Ishikawa (cell line): ENCODE measurements at regions not wholly inside any gene's neighbourhood (a gene's known extent, or its start where the extent isn't known, plus 50 kb on each side); places are given as distances from the start of the nearest gene placed in this dataset.
A peak's percentile ranks its signal among the peaks of the same experiment; 100 is the strongest.

Source experiments
- CEBPB ChIP-seq: IDR thresholded peaks from 2 replicates; pipeline ENCODE4 v1.6.1; 2012
- CREB1 ChIP-seq: IDR thresholded peaks from 2 replicates; pipeline ENCODE4 v1.6.1; 2012; ENCODE audit warnings: low read depth
- EGR1 ChIP-seq: IDR thresholded peaks from 2 replicates; pipeline ENCODE4 v1.6.1; 2012
- EP300 ChIP-seq: IDR thresholded peaks from 2 replicates; pipeline ENCODE4 v1.6.1; 2012; ENCODE audit warnings: borderline replicate concordance
- FOXM1 ChIP-seq: IDR thresholded peaks from 2 replicates; pipeline ENCODE4 v1.6.1; 2012; ENCODE audit warnings: low read depth, borderline replicate concordance
- NFIC ChIP-seq: IDR thresholded peaks from 2 replicates; pipeline ENCODE4 v1.6.1; 2012
- RAD21 ChIP-seq: IDR thresholded peaks from 2 replicates; pipeline ENCODE4 v1.6.1; 2012; ENCODE audit warnings: low read depth
- REST ChIP-seq: IDR thresholded peaks from 2 replicates; pipeline ENCODE4 v1.6.1; 2012; ENCODE audit warnings: low read depth, mild to moderate bottlenecking
- TAF1 ChIP-seq: IDR thresholded peaks from 2 replicates; pipeline ENCODE4 v1.6.1; 2012; ENCODE audit warnings: low read depth, mild to moderate bottlenecking
- TCF12 ChIP-seq: IDR thresholded peaks from 2 replicates; pipeline ENCODE4 v1.6.1; 2012; ENCODE audit warnings: low read depth
- TEAD4 ChIP-seq: IDR thresholded peaks from 2 replicates; pipeline ENCODE4 v1.6.1; 2012
- YY1 ChIP-seq: IDR thresholded peaks from 2 replicates; pipeline ENCODE4 v1.6.1; 2012; ENCODE audit warnings: low read depth
- ZBTB7A ChIP-seq: IDR thresholded peaks from 2 replicates; pipeline ENCODE4 v1.6.1; 2012; ENCODE audit warnings: low read depth
- TF ChIP-seq, protein P1 (sequence below): IDR thresholded peaks from 2 replicates; pipeline ENCODE4 v1.6.1; 2012
- TF ChIP-seq, protein P2 (sequence below): IDR thresholded peaks from 2 replicates; pipeline ENCODE4 v1.6.1; 2012

GRCh38 chr3:150312018-150312657 lies 96.0 kb upstream of the TSC22D2 start:
- TF ChIP-seq TCF12 (no peak), EP300 (no peak), YY1 (no peak), CREB1 (no peak), NFIC (no peak), TAF1 (no peak), TEAD4 (no peak), RAD21 (no peak), REST (no peak), CEBPB (no peak), ZBTB7A (no peak), FOXM1 (no peak), EGR1 (no peak)
- TF ChIP-seq, protein P1, sequence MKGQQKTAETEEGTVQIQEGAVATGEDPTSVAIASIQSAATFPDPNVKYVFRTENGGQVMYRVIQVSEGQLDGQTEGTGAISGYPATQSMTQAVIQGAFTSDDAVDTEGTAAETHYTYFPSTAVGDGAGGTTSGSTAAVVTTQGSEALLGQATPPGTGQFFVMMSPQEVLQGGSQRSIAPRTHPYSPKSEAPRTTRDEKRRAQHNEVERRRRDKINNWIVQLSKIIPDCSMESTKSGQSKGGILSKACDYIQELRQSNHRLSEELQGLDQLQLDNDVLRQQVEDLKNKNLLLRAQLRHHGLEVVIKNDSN: no peak
- TF ChIP-seq, protein P2, sequence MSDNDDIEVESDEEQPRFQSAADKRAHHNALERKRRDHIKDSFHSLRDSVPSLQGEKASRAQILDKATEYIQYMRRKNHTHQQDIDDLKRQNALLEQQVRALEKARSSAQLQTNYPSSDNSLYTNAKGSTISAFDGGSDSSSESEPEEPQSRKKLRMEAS: no peak

- TF ChIP-seq EGR1: no peak
- TF ChIP-seq FOXM1: no peak
- TF ChIP-seq TEAD4: no peak
- no peak for TF ChIP-seq EP300
Measured at GRCh38 chr3:150311156-150311555, 96.9 kb upstream of the TSC22D2 start.

- TF ChIP-seq TCF12 (no peak), ZBTB7A (no peak), NFIC (no peak), TAF1 (no peak), TEAD4 (peak; percentile 62; the same call in 1 of the 2 replicates)
- TF ChIP-seq, protein P2: no peak
Measured at GRCh38 chr3:150309557-150309956, 98.5 kb upstream of the TSC22D2 start.

DNA sequence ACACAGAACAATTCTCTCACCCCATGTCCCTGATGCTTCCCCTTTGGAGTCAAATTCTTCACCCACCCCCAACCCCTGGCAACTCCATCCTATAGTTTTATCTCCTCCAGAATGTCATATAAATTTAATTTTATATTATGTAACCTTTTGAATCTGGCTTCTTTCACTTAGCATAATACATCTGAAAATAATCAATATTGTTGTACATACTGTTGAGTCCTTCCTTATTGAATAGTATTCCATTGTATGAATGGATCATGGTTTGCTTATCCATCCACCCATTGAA lies 98.9 kb upstream of the TSC22D2 start:
- TF ChIP-seq NFIC: no peak

DNA sequence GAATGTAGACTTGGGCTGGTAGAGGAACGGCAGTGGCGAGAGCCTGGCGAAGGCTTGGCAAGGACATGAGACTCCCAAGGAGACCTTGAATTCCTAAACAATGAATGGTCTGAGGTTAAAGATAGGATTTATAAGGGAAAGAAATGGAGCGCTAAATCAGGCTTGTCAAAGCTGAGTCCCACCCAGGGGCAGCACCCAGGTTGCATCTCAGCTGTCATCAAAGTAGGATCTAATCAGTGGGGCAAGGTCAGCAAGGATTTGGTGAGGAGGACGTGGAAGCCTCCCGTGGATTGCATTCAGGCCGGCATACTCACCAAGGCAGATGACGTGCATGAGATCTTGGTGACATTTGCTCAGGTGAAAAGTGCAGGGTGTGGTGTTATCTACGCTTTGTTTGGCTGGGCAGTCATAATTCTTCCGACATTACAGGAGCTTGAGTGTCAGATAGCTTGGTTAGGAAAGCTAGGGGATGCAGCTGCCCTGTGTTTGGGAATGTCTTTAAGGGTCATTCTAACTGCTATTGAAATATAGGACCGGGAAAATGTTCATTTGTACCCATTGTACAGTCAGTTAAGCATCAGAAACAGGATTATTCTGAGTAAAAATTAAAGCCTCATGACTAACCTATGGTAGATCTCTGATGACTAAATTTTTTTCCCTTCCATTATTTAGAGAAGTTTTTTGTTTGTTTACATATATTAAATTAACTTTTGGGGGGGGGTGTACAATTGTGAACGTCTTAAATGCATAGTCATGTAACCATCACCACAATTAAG lies 99.4 kb upstream of the TSC22D2 start:
- TF ChIP-seq TEAD4: no peak
- TF ChIP-seq, protein P2: no peak
- no peak for TF ChIP-seq CEBPB
- TF ChIP-seq TCF12: no peak
- no peak for TF ChIP-seq ZBTB7A
- TF ChIP-seq, protein P1: no peak
- no peak for TF ChIP-seq YY1
- TF ChIP-seq REST: no peak
- no peak for TF ChIP-seq CREB1
- no peak for TF ChIP-seq NFIC
- TF ChIP-seq RAD21: no peak

- TF ChIP-seq TCF12 (no peak), EGR1 (no peak), EP300 (no peak), TAF1 (no peak), CREB1 (no peak), NFIC (no peak), CEBPB (no peak), RAD21 (no peak), REST (no peak), YY1 (no peak), FOXM1 (no peak), ZBTB7A (no peak), TEAD4 (no peak)
- TF ChIP-seq, protein P2: no peak
- TF ChIP-seq, protein P1: no peak
Measured at GRCh38 chr3:150308037-150308319, 100.1 kb upstream of the TSC22D2 start.
